ENCODE measurements at regions not wholly inside any gene's neighbourhood (a gene's known extent, or its start where the extent isn't known, plus 50 kb on each side); places are given as distances from the start of the nearest gene placed in this dataset.

- no peak for TF ChIP-seq POLR2A (IDR thresholded peaks at IDR 0.05)
- TF ChIP-seq, protein P1, sequence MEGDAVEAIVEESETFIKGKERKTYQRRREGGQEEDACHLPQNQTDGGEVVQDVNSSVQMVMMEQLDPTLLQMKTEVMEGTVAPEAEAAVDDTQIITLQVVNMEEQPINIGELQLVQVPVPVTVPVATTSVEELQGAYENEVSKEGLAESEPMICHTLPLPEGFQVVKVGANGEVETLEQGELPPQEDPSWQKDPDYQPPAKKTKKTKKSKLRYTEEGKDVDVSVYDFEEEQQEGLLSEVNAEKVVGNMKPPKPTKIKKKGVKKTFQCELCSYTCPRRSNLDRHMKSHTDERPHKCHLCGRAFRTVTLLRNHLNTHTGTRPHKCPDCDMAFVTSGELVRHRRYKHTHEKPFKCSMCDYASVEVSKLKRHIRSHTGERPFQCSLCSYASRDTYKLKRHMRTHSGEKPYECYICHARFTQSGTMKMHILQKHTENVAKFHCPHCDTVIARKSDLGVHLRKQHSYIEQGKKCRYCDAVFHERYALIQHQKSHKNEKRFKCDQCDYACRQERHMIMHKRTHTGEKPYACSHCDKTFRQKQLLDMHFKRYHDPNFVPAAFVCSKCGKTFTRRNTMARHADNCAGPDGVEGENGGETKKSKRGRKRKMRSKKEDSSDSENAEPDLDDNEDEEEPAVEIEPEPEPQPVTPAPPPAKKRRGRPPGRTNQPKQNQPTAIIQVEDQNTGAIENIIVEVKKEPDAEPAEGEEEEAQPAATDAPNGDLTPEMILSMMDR (IDR thresholded peaks at IDR 0.05 in 4 of 5, conservative IDR thresholded peaks at IDR 0.05 in 1 of 5) = no peak
- intact Hi-C loops (cut with DNase I; ENCODE audit: low total_unique reads) = no loop called here
- H3K4me1 ChIP-seq = no peaks in the 10 kb centered on the region
- H3K27me3 ChIP-seq = no peaks in the 10 kb centered on the region
- no peak overlapping the region for H3K27ac ChIP-seq
- in situ Hi-C loops (cut with MboI; ENCODE audit: low sequenced_read_pairs in 4 of 4) = no loop called here
- H3K36me3 ChIP-seq = no peaks in the 10 kb centered on the region
- no peak for ATAC-seq
- no peaks in the 10 kb centered on the region for H3K9me3 ChIP-seq
- H3K4me3 ChIP-seq = no peak overlapping the region
- DNase-seq = no peak
These were observed 641.5 kb downstream of the FGF9 start for GRCh38 chr13:22312405-22312803.

GRCh38 chr13:22316494-22317025 is 645.7 kb downstream of the FGF9 start:
- ATAC-seq (no peak), DNase-seq (no peak)
- H3K9me3 ChIP-seq = no peaks in the 10 kb centered on the region
- no peaks in the 10 kb centered on the region for H3K27me3 ChIP-seq
- no peak overlapping the region for H3K4me3 ChIP-seq
- TF ChIP-seq POLR2A (IDR thresholded peaks at IDR 0.05) = no peak
- TF ChIP-seq, protein P1 (IDR thresholded peaks at IDR 0.05 in 4 of 5, conservative IDR thresholded peaks at IDR 0.05 in 1 of 5) = no peak
- no peaks in the 10 kb centered on the region for H3K4me1 ChIP-seq
- in situ Hi-C loops (cut with MboI; ENCODE audit: low sequenced_read_pairs in 4 of 4) (no loop called here), intact Hi-C loops (cut with DNase I; ENCODE audit: low total_unique reads) (no loop called here)
- H3K27ac ChIP-seq = no peak overlapping the region
- H3K36me3 ChIP-seq = no peaks in the 10 kb centered on the region

DNA sequence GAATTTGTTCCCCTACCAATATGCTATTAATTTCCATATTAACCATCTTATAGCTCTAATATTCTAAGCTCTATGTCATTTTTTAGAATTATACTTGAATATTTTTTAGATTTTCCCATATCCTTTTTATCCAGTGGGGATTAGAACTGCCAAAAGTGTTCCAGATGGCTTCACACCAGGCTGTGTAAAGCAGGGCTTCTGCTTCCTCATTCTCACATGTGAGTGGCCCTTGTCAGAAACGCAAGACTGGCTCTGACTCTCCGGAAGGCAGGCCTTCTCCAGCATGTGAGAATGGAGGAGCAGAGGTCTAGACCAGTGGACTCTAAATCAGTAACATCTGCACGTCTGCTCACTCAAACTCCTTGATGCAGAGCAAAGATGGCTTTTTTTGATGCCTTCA is 650.1 kb downstream of the FGF9 start:
- Histone ChIP-seq H3K4me1 (no peaks in the 10 kb centered on the region), H3K36me3 (no peaks in the 10 kb centered on the region), H3K27me3 (no peaks in the 10 kb centered on the region), H3K9me3 (no peaks in the 10 kb centered on the region), H3K4me3 (no peak overlapping the region), H3K27ac (no peak overlapping the region)
- DNase-seq (no peak), ATAC-seq (no peak)
- in situ Hi-C loops (cut with MboI; ENCODE audit: low sequenced_read_pairs in 4 of 4) = no loop called here
- intact Hi-C loops (cut with DNase I; ENCODE audit: low total_unique reads) = no loop called here
- TF ChIP-seq POLR2A (IDR thresholded peaks at IDR 0.05) = no peak
- TF ChIP-seq, protein P1 (IDR thresholded peaks at IDR 0.05 in 4 of 5, conservative IDR thresholded peaks at IDR 0.05 in 1 of 5) = no peak

DNA sequence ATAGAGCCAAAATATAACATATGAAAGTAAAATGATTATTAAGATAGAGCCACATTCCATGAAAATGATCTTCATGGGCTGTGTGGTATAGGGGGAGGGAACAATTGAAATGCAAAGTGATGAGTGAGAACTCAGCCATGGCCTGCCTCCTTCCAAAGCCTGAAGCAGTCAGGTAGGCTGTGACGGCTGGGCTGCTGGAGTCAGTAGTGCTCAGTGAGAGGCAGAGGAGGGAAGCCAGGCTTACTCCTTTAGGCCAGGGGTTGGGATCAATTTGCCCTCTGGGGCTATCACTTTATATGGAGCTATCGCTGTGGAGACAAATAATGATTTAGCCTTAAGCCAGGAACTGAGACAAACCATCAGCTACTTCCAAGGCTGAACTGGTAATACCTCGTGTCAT is 654.9 kb downstream of the FGF9 start:
- ATAC-seq = no peak
- Histone ChIP-seq H3K4me3 (no peak overlapping the region), H3K9me3 (no peaks in the 10 kb centered on the region), H3K27me3 (no peaks in the 10 kb centered on the region), H3K36me3 (no peaks in the 10 kb centered on the region), H3K27ac (no peak overlapping the region), H3K4me1 (no peaks in the 10 kb centered on the region)
- intact Hi-C loops (cut with DNase I; ENCODE audit: low total_unique reads) (no loop called here), in situ Hi-C loops (cut with MboI; ENCODE audit: low sequenced_read_pairs in 4 of 4) (no loop called here)
- no peak for TF ChIP-seq POLR2A (IDR thresholded peaks at IDR 0.05)
- TF ChIP-seq, protein P1 (IDR thresholded peaks at IDR 0.05 in 4 of 5, conservative IDR thresholded peaks at IDR 0.05 in 1 of 5) = no peak
- no peak for DNase-seq

GRCh38 chr13:22332416-22332815 is 661.5 kb downstream of the FGF9 start:
- H3K9me3 ChIP-seq = no peaks in the 10 kb centered on the region
- no peak for DNase-seq
- no peak for ATAC-seq
- H3K4me1 ChIP-seq = no peaks in the 10 kb centered on the region
- intact Hi-C loops (cut with DNase I; ENCODE audit: low total_unique reads) = no loop called here
- no peak overlapping the region for H3K27ac ChIP-seq
- no peaks in the 10 kb centered on the region for H3K27me3 ChIP-seq
- no peak for TF ChIP-seq POLR2A (IDR thresholded peaks at IDR 0.05)
- TF ChIP-seq, protein P1 (IDR thresholded peaks at IDR 0.05 in 4 of 5, conservative IDR thresholded peaks at IDR 0.05 in 1 of 5) = no peak
- H3K36me3 ChIP-seq = no peaks in the 10 kb centered on the region
- in situ Hi-C loops (cut with MboI; ENCODE audit: low sequenced_read_pairs in 4 of 4) = no loop called here
- H3K4me3 ChIP-seq = no peak overlapping the region

All from gastrocnemius medialis (tissue), 4 donors.